ENCODE measurements at regions not wholly inside any gene's neighbourhood (a gene's known extent, or its start where the extent isn't known, plus 50 kb on each side); places are given as distances from the start of the nearest gene placed in this dataset.

GRCh38 chr11:112801817-112802088 is 159.5 kb upstream of the NCAM1 start:
- no peaks in the 10 kb centered on the region for H3K4me1 Mint-ChIP-seq (ENCODE audit: low read depth)
- TF ChIP-seq CTCF (IDR thresholded peaks at IDR 0.05), result no peak

GRCh38 chr11:112805658-112806057 is 155.6 kb upstream of the NCAM1 start:
- H3K4me1 Mint-ChIP-seq (ENCODE audit: low read depth), result no peaks in the 10 kb centered on the region
- Histone ChIP-seq H3K27me3 (ENCODE audit: control insufficient read depth in 1 of 2, insufficient read depth in 2 of 2, low read length in 2 of 2) (peaks cover 0 to 2% of the 10 kb centered on the region in 2 experiments), H3K4me3 (ENCODE audit: low read length) (no peak overlapping the region), H3K27ac (ENCODE audit: low read depth in 1 of 2, low read length in 2 of 2) (no peak overlapping the region), H3K4me1 (ENCODE audit: insufficient read depth, low read length) (no peaks in the 10 kb centered on the region), H3K9me3 (ENCODE audit: control insufficient read depth in 1 of 2, insufficient read depth in 1 of 2, low read length in 2 of 2) (peaks cover 0 to 3% of the 10 kb centered on the region in 2 experiments), H3K36me3 (ENCODE audit: insufficient read depth, low read length) (no peaks in the 10 kb centered on the region)
- POLR2A ChIA-PET, result no interaction called here
- H3K27ac Mint-ChIP-seq, result no peak overlapping the region
- intact Hi-C loops (cut with DNase I, micrococcal nuclease), result no loop called here
- H3K27me3 Mint-ChIP-seq, result peaks cover 2% of the 10 kb centered on the region
- DNase-seq, result no peak
- CTCF ChIA-PET, result no interaction called here
- TF ChIP-seq CTCF (IDR thresholded peaks at IDR 0.05), result no peak
- H3K9me3 Mint-ChIP-seq, result peaks cover 2% of the 10 kb centered on the region
- no peak for ATAC-seq (ENCODE audit: poor library complexity)
- no peaks in the 10 kb centered on the region for H3K36me3 Mint-ChIP-seq (ENCODE audit: low read depth)
- no peak overlapping the region for H3K4me3 Mint-ChIP-seq

More at GRCh38 chr11:112801817-112802088, 159.5 kb upstream of the NCAM1 start:
- no peaks in the 10 kb centered on the region for H3K27me3 ChIP-seq (ENCODE audit: control insufficient read depth in 1 of 2, insufficient read depth in 2 of 2, low read length in 2 of 2)
- CTCF ChIA-PET, result no interaction called here
- no peaks in the 10 kb centered on the region for H3K4me1 ChIP-seq (ENCODE audit: insufficient read depth, low read length)
- intact Hi-C loops (cut with DNase I, micrococcal nuclease), result no loop called here
- H3K27ac Mint-ChIP-seq, result no peak overlapping the region
- H3K27me3 Mint-ChIP-seq, result peaks cover 4% of the 10 kb centered on the region
- H3K4me3 ChIP-seq (ENCODE audit: low read length), result no peak overlapping the region
- POLR2A ChIA-PET, result no interaction called here
- H3K27ac ChIP-seq (ENCODE audit: low read depth in 1 of 2, low read length in 2 of 2), result no peak overlapping the region
- no peaks in the 10 kb centered on the region for H3K36me3 Mint-ChIP-seq (ENCODE audit: low read depth)
- H3K36me3 ChIP-seq (ENCODE audit: insufficient read depth, low read length), result no peaks in the 10 kb centered on the region
- DNase-seq (no peak), ATAC-seq (ENCODE audit: poor library complexity) (no peak)
- no peaks in the 10 kb centered on the region for H3K9me3 Mint-ChIP-seq
- no peak overlapping the region for H3K4me3 Mint-ChIP-seq
- H3K9me3 ChIP-seq (ENCODE audit: control insufficient read depth in 1 of 2, insufficient read depth in 1 of 2, low read length in 2 of 2), result peaks cover 0 to 3% of the 10 kb centered on the region in 2 experiments

- H3K9me3 ChIP-seq (ENCODE audit: control insufficient read depth in 1 of 2, insufficient read depth in 1 of 2, low read length in 2 of 2), result peaks cover 0 to 3% of the 10 kb centered on the region in 2 experiments
- ATAC-seq (ENCODE audit: poor library complexity), result no peak
- peaks cover 0 to 2% of the 10 kb centered on the region in 2 experiments for H3K27me3 ChIP-seq (ENCODE audit: control insufficient read depth in 1 of 2, insufficient read depth in 2 of 2, low read length in 2 of 2)
- ChIA-PET CTCF (no interaction called here), POLR2A (no interaction called here)
- H3K4me3 Mint-ChIP-seq, result no peak overlapping the region
- no peak for DNase-seq
- no peaks in the 10 kb centered on the region for H3K36me3 Mint-ChIP-seq (ENCODE audit: low read depth)
- TF ChIP-seq CTCF (IDR thresholded peaks at IDR 0.05), result no peak
- H3K4me1 ChIP-seq (ENCODE audit: insufficient read depth, low read length), result no peaks in the 10 kb centered on the region
- H3K27me3 Mint-ChIP-seq, result no peaks in the 10 kb centered on the region
- H3K4me3 ChIP-seq (ENCODE audit: low read length), result no peak overlapping the region
- no peaks in the 10 kb centered on the region for H3K36me3 ChIP-seq (ENCODE audit: insufficient read depth, low read length)
- H3K27ac ChIP-seq (ENCODE audit: low read depth in 1 of 2, low read length in 2 of 2), result no peak overlapping the region
- peaks cover 2% of the 10 kb centered on the region for H3K9me3 Mint-ChIP-seq
- intact Hi-C loops (cut with DNase I, micrococcal nuclease), result no loop called here
- no peak overlapping the region for H3K27ac Mint-ChIP-seq
- H3K4me1 Mint-ChIP-seq (ENCODE audit: low read depth), result no peaks in the 10 kb centered on the region
These were observed 155.0 kb upstream of the NCAM1 start for GRCh38 chr11:112806256-112806655.

Measured in CD4-positive, alpha-beta T cell (primary cell).